H1 (cell line): ENCODE measurements at regions not wholly inside any gene's neighbourhood (a gene's known extent, or its start where the extent isn't known, plus 50 kb on each side); places are given as distances from the start of the nearest gene placed in this dataset.

Source experiments
- CTCF ChIA-PET: fragments of 300-600 bp; sonication (Branson Sonifier 250); formaldehyde crosslinking; loops from one replicate; lab custom pipeline; 2021; ENCODE audit not compliant: partially characterized antibody; lab: Charles Lee
- POLR2A ChIA-PET: fragments of 300-600 bp; sonication (Branson Sonifier 250); formaldehyde crosslinking; loops from one replicate; lab custom pipeline; 2021; ENCODE audit warnings: inconsistent platforms; ENCODE audit not compliant: partially characterized antibody; lab: Charles Lee
- DNase-seq, 2 experiments: peaks; one replicate each; pipeline versions ENCODE4 v3.0.0 to v3.0.0-alpha.2; 2010 to 2022; ENCODE audit warnings: low spot score in 2 of 2, low read depth in 1 of 2, mixed read lengths in 1 of 2
- FAIRE-seq: peaks from 2 replicates; lab custom pipeline; 2011; peaks lifted over from hg19 to GRCh38; lab: Jason Lieb, UNC
- H2AFZ ChIP-seq: 2 replicates; pipeline ENCODE4 v1.8.1; 2012; ENCODE audit warnings: low read length, inconsistent platforms
- H2AK5ac ChIP-seq: 2 replicates; pipeline ENCODE4 v1.6.1; 2013; ENCODE audit warnings: low read depth, low read length
- H2BK120ac ChIP-seq: replicated peaks from 2 replicates; pipeline ENCODE3; 2013; ENCODE audit warnings: low read depth, low read length, inconsistent platforms
- H2BK12ac ChIP-seq: 2 replicates; pipeline ENCODE4 v1.6.1; 2013; ENCODE audit warnings: low read depth, low read length
- H2BK15ac ChIP-seq: 2 replicates; pipeline ENCODE4 v1.6.1; 2013; ENCODE audit warnings: low read length
- H2BK20ac ChIP-seq: 2 replicates; pipeline ENCODE4 v1.6.1; 2013; ENCODE audit warnings: low read length
- H2BK5ac ChIP-seq: 2 replicates; pipeline ENCODE4 v1.6.1; 2013; ENCODE audit warnings: low read depth, low read length
- H3K14ac ChIP-seq: 2 replicates; pipeline ENCODE4 v1.6.1; 2013; ENCODE audit warnings: inconsistent platforms; ENCODE audit not compliant: insufficient read length
- H3K18ac ChIP-seq: 2 replicates; pipeline ENCODE4 v1.6.1; 2013; ENCODE audit warnings: low read length; ENCODE audit errors: extremely low read depth
- H3K23ac ChIP-seq: 2 replicates; pipeline ENCODE4 v1.6.1; 2013; ENCODE audit warnings: inconsistent platforms; ENCODE audit not compliant: insufficient read length
- H3K23me2 ChIP-seq: 2 replicates; pipeline ENCODE4 v1.6.1; 2013; ENCODE audit warnings: low read depth, low read length
- H3K27ac ChIP-seq: 2 replicates; pipeline ENCODE4 v1.6.1; 2011; ENCODE audit warnings: low read depth, low read length, inconsistent platforms
- H3K27me3 ChIP-seq, 4 experiments: replicated peaks in 1 of 4; 1 replicate in 1 of 4; 2 replicates in 3 of 4; pipeline versions ENCODE4 v1.6.1 to v1.8.1; 2011 to 2013; ENCODE audit warnings: low read length in 3 of 4, mild to moderate bottlenecking in 3 of 4, inconsistent platforms in 2 of 4, mixed read lengths in 2 of 4, moderate library complexity in 1 of 4; ENCODE audit not compliant: control insufficient read depth in 3 of 4, insufficient read depth in 3 of 4; ENCODE audit errors: extremely low read depth in 1 of 4
- H3K36me3 ChIP-seq, 4 experiments: 2 replicates each; pipeline versions ENCODE4 v1.6.1 to v1.8.1; 2011 to 2013; ENCODE audit warnings: mild to moderate bottlenecking in 4 of 4, low read length in 3 of 4, moderate library complexity in 2 of 4, control low read depth in 1 of 4, inconsistent platforms in 1 of 4; ENCODE audit not compliant: insufficient read depth in 4 of 4, control insufficient read depth in 2 of 4
- H3K4ac ChIP-seq: replicated peaks from 2 replicates; pipeline ENCODE3; 2013; ENCODE audit warnings: low read length, low read depth, mixed read lengths, inconsistent platforms; ENCODE audit not compliant: insufficient read length
- H3K4me1 ChIP-seq, 4 experiments: replicated peaks in 1 of 4; 1 replicate in 1 of 4; 2 replicates in 3 of 4; pipeline versions ENCODE4 v1.6.1 to v1.8.1; 2011 to 2013; ENCODE audit warnings: low read length in 3 of 4, inconsistent platforms in 2 of 4, mixed read lengths in 1 of 4; ENCODE audit not compliant: insufficient read depth in 4 of 4, control insufficient read depth in 3 of 4
- H3K4me2 ChIP-seq, 2 experiments: 2 replicates each; pipeline versions ENCODE4 v1.6.1 to v1.8.1; 2011 to 2013; ENCODE audit warnings: low read depth in 2 of 2, low read length in 2 of 2, control low read depth in 1 of 2, inconsistent platforms in 1 of 2, mild to moderate bottlenecking in 1 of 2; ENCODE audit not compliant: insufficient read depth in 1 of 2
- H3K4me3 ChIP-seq, 4 experiments: fragments of 200-600, 300-600 bp in 1 of 4; sonication (generic), shearing (Covaris generic), sonication (Bioruptor Twin) in 1 of 4; 2 replicates each; pipeline versions ENCODE4 v1.5.1 to v1.8.1; 2011 to 2016; ENCODE audit warnings: low read length in 4 of 4, low read depth in 3 of 4, control low read depth in 2 of 4, inconsistent platforms in 2 of 4, mild to moderate bottlenecking in 2 of 4, mixed read lengths in 1 of 4, moderate library complexity in 1 of 4; ENCODE audit not compliant: insufficient read depth in 2 of 4; ENCODE audit errors: extremely low read depth in 1 of 4
- H3K56ac ChIP-seq: replicated peaks from 2 replicates; pipeline ENCODE3; 2013; ENCODE audit warnings: low read depth, mild to moderate bottlenecking, mixed read lengths, low read length, inconsistent platforms; ENCODE audit not compliant: insufficient read length
- H3K79me1 ChIP-seq: 2 replicates; pipeline ENCODE4 v1.6.1; 2013; ENCODE audit warnings: low read depth, low read length, control low read depth
- H3K79me2 ChIP-seq, 2 experiments: 2 replicates each; pipeline versions ENCODE4 v1.6.1 to v1.8.1; 2012 to 2013; ENCODE audit warnings: low read length in 2 of 2, mild to moderate bottlenecking in 2 of 2, inconsistent platforms in 1 of 2; ENCODE audit not compliant: insufficient read depth in 2 of 2, control insufficient read depth in 1 of 2
- H3K9ac ChIP-seq, 4 experiments: replicated peaks in 1 of 4; 1 replicate in 1 of 4; 2 replicates in 3 of 4; pipeline versions ENCODE4 v1.6.1 to v1.8.1; 2011 to 2013; ENCODE audit warnings: low read depth in 3 of 4, low read length in 3 of 4, control low read depth in 2 of 4, mild to moderate bottlenecking in 2 of 4, moderate library complexity in 2 of 4, inconsistent platforms in 1 of 4; ENCODE audit errors: extremely low read depth in 1 of 4
- H3K9me3 ChIP-seq, 2 experiments: 2 replicates each; pipeline versions ENCODE4 v1.6.1 to v1.8.1; 2012 to 2013; ENCODE audit warnings: mild to moderate bottlenecking in 2 of 2, moderate library complexity in 2 of 2, control low read depth in 1 of 2, inconsistent platforms in 1 of 2, low read depth in 1 of 2, low read length in 1 of 2, mixed read lengths in 1 of 2; ENCODE audit not compliant: insufficient read depth in 2 of 2
- H4K20me1 ChIP-seq, 2 experiments: replicated peaks in 1 of 2; 2 replicates each; pipeline versions ENCODE3 to v1.8.1; 2011 to 2013; ENCODE audit warnings: inconsistent platforms in 2 of 2, low read length in 2 of 2, mild to moderate bottlenecking in 1 of 2; ENCODE audit not compliant: insufficient read depth in 2 of 2, control insufficient read depth in 1 of 2
- H4K5ac ChIP-seq: 2 replicates; pipeline ENCODE4 v1.6.1; 2013; ENCODE audit warnings: low read length, low read depth, mixed read lengths, inconsistent platforms; ENCODE audit not compliant: insufficient read length
- H4K8ac ChIP-seq: 2 replicates; pipeline ENCODE4 v1.8.0; 2013; ENCODE audit warnings: mild to moderate bottlenecking, moderate library complexity, low read length, inconsistent platforms; ENCODE audit not compliant: insufficient read depth; ENCODE audit errors: extremely low read depth
- H4K91ac ChIP-seq: replicated peaks from 2 replicates; pipeline ENCODE3; 2013; ENCODE audit warnings: low read length, mixed read lengths, inconsistent platforms; ENCODE audit not compliant: insufficient read length
- BACH1 ChIP-seq: IDR thresholded peaks from 2 replicates; pipeline ENCODE4 v1.6.1; 2012; ENCODE audit warnings: low read length, improper control_type of control experiment
- CEBPB ChIP-seq: IDR thresholded peaks from 2 replicates; pipeline ENCODE4 v1.6.1; 2012; ENCODE audit warnings: low read depth, low read length
- CTBP2 ChIP-seq: IDR thresholded peaks from 2 replicates; pipeline ENCODE4 v1.7.0; 2011; ENCODE audit warnings: borderline replicate concordance, mild to moderate bottlenecking, moderate library complexity, mixed read lengths, low read length; ENCODE audit not compliant: insufficient read depth, insufficient read length
- EGR1 ChIP-seq: IDR thresholded peaks from 2 replicates; pipeline ENCODE4 v1.6.1; 2011; ENCODE audit warnings: low read depth, low read length, borderline replicate concordance
- JUN ChIP-seq: IDR thresholded peaks from 2 replicates; pipeline ENCODE4 v1.6.1; 2011; ENCODE audit warnings: low read depth, mild to moderate bottlenecking, improper control_type of control experiment, low read length
- JUND ChIP-seq: IDR thresholded peaks from 2 replicates; pipeline ENCODE4 v1.6.1; 2011; ENCODE audit warnings: mild to moderate bottlenecking, improper control_type of control experiment, low read length
- KDM4A ChIP-seq: IDR thresholded peaks from one replicate; pipeline ENCODE4 v1.7.1; 2012; ENCODE audit warnings: low read depth, mild to moderate bottlenecking, moderate library complexity, low read length, inconsistent platforms; ENCODE audit not compliant: severe bottlenecking
- NANOG ChIP-seq: IDR thresholded peaks from 2 replicates; pipeline ENCODE4 v1.6.1; 2011; ENCODE audit warnings: low read length, low read depth, mild to moderate bottlenecking, inconsistent platforms; ENCODE audit not compliant: insufficient read depth, poor library complexity, severe bottlenecking
- PHF8 ChIP-seq: fragments of 200-600 bp; sonication (generic); conservative IDR thresholded peaks from 2 replicates; pipeline ENCODE4 v1.7.1; 2012; ENCODE audit warnings: low read depth, mild to moderate bottlenecking, inconsistent platforms, low read length, moderate library complexity
- POLR2AphosphoS5 ChIP-seq: IDR thresholded peaks from 2 replicates; pipeline ENCODE4 v1.6.1; 2011; ENCODE audit warnings: low read depth, low read length
- TEAD4 ChIP-seq: IDR thresholded peaks from 2 replicates; pipeline ENCODE4 v1.6.1; 2012; ENCODE audit warnings: low read depth, low read length, inconsistent platforms, mixed read lengths
- WGBS, 2 experiments: shearing (Covaris generic) in 1 of 2; methylation state at CpG; one replicate each; pipeline versions ENCODE4 v1.1.6 to v1.1.7; 2013 to 2015; ENCODE audit warnings: low lambda C conversion rate in 2 of 2, mixed read lengths in 2 of 2, inconsistent platforms in 1 of 2, low coverage in 1 of 2, missing lambda C conversion rate in 1 of 2; ENCODE audit not compliant: insufficient replicate concordance in 2 of 2, insufficient coverage in 1 of 2, insufficient read length in 1 of 2; ENCODE audit errors: extremely low coverage in 1 of 2, missing lambda C conversion rate in 1 of 2; 5-methylcytosine and 5-hydroxymethylcytosine counted together
- TF ChIP-seq, protein P1 (sequence below): IDR thresholded peaks from 2 replicates; pipeline ENCODE4 v1.6.1; 2012; ENCODE audit warnings: low read length, inconsistent platforms

DNA sequence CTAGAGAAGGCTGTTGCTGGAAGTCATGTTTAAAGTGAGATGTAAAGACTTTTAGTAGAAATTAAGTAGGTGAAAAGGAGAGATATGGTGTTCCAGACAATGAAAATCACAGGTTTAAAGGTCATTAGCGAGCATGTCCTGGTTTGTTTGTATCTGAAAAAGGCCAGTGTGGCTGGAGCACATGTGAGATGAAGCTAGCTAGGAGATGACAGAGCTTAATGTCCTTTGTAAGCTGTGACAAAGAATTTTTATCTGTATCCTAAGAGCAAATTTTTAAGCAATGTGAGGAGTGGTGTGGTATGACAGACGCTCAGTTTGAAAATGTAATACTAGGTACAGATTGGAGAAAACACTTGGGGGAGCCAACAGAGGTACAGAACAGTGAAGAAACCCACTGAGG, 567.2 kb upstream of the ARRDC3 start:
- H3K9me3 ChIP-seq: no peaks in the 10 kb centered on the region
- no peak overlapping the region for H3K4me2 ChIP-seq
- H2BK20ac ChIP-seq: no peak overlapping the region
- no peak overlapping the region for H3K56ac ChIP-seq
- TF ChIP-seq JUND (no peak), EGR1 (no peak), PHF8 (no peak), BACH1 (no peak), JUN (no peak), KDM4A (no peak), CTBP2 (no peak), CEBPB (no peak), TEAD4 (no peak), POLR2AphosphoS5 (no peak), NANOG (no peak)
- TF ChIP-seq, protein P1, sequence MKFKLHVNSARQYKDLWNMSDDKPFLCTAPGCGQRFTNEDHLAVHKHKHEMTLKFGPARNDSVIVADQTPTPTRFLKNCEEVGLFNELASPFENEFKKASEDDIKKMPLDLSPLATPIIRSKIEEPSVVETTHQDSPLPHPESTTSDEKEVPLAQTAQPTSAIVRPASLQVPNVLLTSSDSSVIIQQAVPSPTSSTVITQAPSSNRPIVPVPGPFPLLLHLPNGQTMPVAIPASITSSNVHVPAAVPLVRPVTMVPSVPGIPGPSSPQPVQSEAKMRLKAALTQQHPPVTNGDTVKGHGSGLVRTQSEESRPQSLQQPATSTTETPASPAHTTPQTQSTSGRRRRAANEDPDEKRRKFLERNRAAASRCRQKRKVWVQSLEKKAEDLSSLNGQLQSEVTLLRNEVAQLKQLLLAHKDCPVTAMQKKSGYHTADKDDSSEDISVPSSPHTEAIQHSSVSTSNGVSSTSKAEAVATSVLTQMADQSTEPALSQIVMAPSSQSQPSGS: no peak
- TF ChIP-seq, all 59 proteins: peak for 0
- no peak overlapping the region for H3K4ac ChIP-seq
- no peaks in the 10 kb centered on the region for H3K27me3 ChIP-seq
- H4K20me1 ChIP-seq: no peaks in the 10 kb centered on the region
- no peak overlapping the region for H2BK5ac ChIP-seq
- H4K8ac ChIP-seq: no peak overlapping the region
- no peak overlapping the region for H2BK120ac ChIP-seq
- H2AFZ ChIP-seq: no peak overlapping the region
- no peak for DNase-seq
- H2AK5ac ChIP-seq: no peak overlapping the region
- no peaks in the 10 kb centered on the region for H3K36me3 ChIP-seq
- H3K23me2 ChIP-seq: no peaks in the 10 kb centered on the region
- no peaks in the 10 kb centered on the region for H3K4me1 ChIP-seq
- no peak overlapping the region for H3K27ac ChIP-seq
- CTCF ChIA-PET: interaction anchor here (0.7 kb wide), 1 partner anchor 15 kb away, joined by 3 read pairs; no protein-coding TSS in a partner anchor
- H4K5ac ChIP-seq: no peak overlapping the region
- H3K4me3 ChIP-seq: no peak overlapping the region
- no peak overlapping the region for H3K18ac ChIP-seq
- FAIRE-seq: no peak
- H4K91ac ChIP-seq: no peak overlapping the region
- H3K79me1 ChIP-seq: no peaks in the 10 kb centered on the region
- POLR2A ChIA-PET: no interaction called here
- 91% methylated on average over 2 of the region's 2 CpGs; no CpG with 5 or more reads in 1 of the 2 experiments for WGBS, 2 experiments
- no peak overlapping the region for H3K23ac ChIP-seq
- H3K79me2 ChIP-seq: no peaks in the 10 kb centered on the region
- H2BK12ac ChIP-seq: no peak overlapping the region
- no peak overlapping the region for H3K9ac ChIP-seq
- no peak overlapping the region for H2BK15ac ChIP-seq
- H3K14ac ChIP-seq: no peak overlapping the region
